Neuronal stem cell (in vitro differentiated cells): ENCODE measurements at regions not wholly inside any gene's neighbourhood (a gene's known extent, or its start where the extent isn't known, plus 50 kb on each side); places are given as distances from the start of the nearest gene placed in this dataset.

Experiments
- DNase-seq: peaks from one replicate; pipeline ENCODE4 v3.0.0-alpha.2; 2013; ENCODE audit warnings: low spot score
- H2AFZ ChIP-seq: one replicate; pipeline ENCODE4 v1.6.1; 2013; ENCODE audit warnings: mild to moderate bottlenecking, low read length, inconsistent platforms
- H2AK5ac ChIP-seq: 2 replicates; pipeline ENCODE4 v1.6.1; 2013; ENCODE audit warnings: low read depth, mild to moderate bottlenecking, inconsistent platforms, low read length, moderate library complexity, mixed read lengths
- H2BK120ac ChIP-seq: 2 replicates; pipeline ENCODE4 v1.6.1; 2013; ENCODE audit warnings: low read depth, mild to moderate bottlenecking, inconsistent platforms, low read length, moderate library complexity, mixed read lengths
- H2BK12ac ChIP-seq: one replicate; pipeline ENCODE4 v1.6.1; 2013; ENCODE audit warnings: low read length, inconsistent platforms
- H2BK15ac ChIP-seq: 2 replicates; pipeline ENCODE4 v1.6.1; 2013; ENCODE audit warnings: mild to moderate bottlenecking, low read length, inconsistent platforms, mixed read lengths
- H2BK5ac ChIP-seq: one replicate; pipeline ENCODE4 v1.6.1; 2013; ENCODE audit warnings: inconsistent platforms, mild to moderate bottlenecking, low read length, moderate library complexity
- H3K14ac ChIP-seq: one replicate; pipeline ENCODE4 v1.6.1; 2013; ENCODE audit warnings: low read length, inconsistent platforms
- H3K18ac ChIP-seq: 2 replicates; pipeline ENCODE4 v1.6.1; 2013; ENCODE audit warnings: low read length, inconsistent platforms
- H3K23ac ChIP-seq: 2 replicates; pipeline ENCODE4 v1.6.1; 2013; ENCODE audit warnings: low read depth, mild to moderate bottlenecking, mixed read lengths, low read length, inconsistent platforms; ENCODE audit not compliant: poor library complexity
- H3K27ac ChIP-seq: replicated peaks from 3 replicates; pipeline ENCODE4 v1.5.1; 2013; ENCODE audit warnings: low read length, inconsistent platforms
- H3K27me3 ChIP-seq, 3 experiments: 2 replicates each; pipeline ENCODE4 v1.6.1; 2013; ENCODE audit warnings: low read length in 3 of 3, mild to moderate bottlenecking in 2 of 3, inconsistent platforms in 1 of 3, low read depth in 1 of 3, mixed read lengths in 1 of 3, moderate library complexity in 1 of 3; ENCODE audit not compliant: control insufficient read depth in 3 of 3, insufficient read depth in 3 of 3
- H3K36me3 ChIP-seq, 2 donors: replicated peaks in 1 of 2; 2 replicates each; pipeline ENCODE4 v1.6.1; 2013; ENCODE audit warnings: low read length in 2 of 2; ENCODE audit not compliant: control insufficient read depth in 2 of 2, insufficient read depth in 2 of 2
- H3K4ac ChIP-seq: 2 replicates; pipeline ENCODE4 v1.6.1; 2013; ENCODE audit warnings: inconsistent platforms, mild to moderate bottlenecking, low read length, moderate library complexity
- H3K4me1 ChIP-seq, 2 donors: 1 replicate in 1 of 2; 2 replicates in 1 of 2; pipeline ENCODE4 v1.6.1; 2013; ENCODE audit warnings: low read length in 2 of 2, low read depth in 1 of 2; ENCODE audit not compliant: control insufficient read depth in 2 of 2, insufficient read depth in 1 of 2
- H3K4me2 ChIP-seq: one replicate; pipeline ENCODE4 v1.6.1; 2013; ENCODE audit warnings: mild to moderate bottlenecking, low read length, inconsistent platforms; ENCODE audit not compliant: insufficient read depth, poor library complexity, severe bottlenecking
- H3K4me3 ChIP-seq, 2 donors: 2 replicates each; pipeline ENCODE4 v1.5.1; 2013; ENCODE audit warnings: low read length in 2 of 2, mild to moderate bottlenecking in 2 of 2, inconsistent platforms in 1 of 2, moderate library complexity in 1 of 2
- H3K79me1 ChIP-seq: one replicate; pipeline ENCODE4 v1.6.1; 2013; ENCODE audit warnings: low read depth, mild to moderate bottlenecking, inconsistent platforms, low read length, moderate library complexity
- H3K9ac ChIP-seq: one replicate; pipeline ENCODE4 v1.6.1; 2013; ENCODE audit warnings: mild to moderate bottlenecking, low read depth, low read length, inconsistent platforms; ENCODE audit not compliant: poor library complexity
- H3K9me3 ChIP-seq, 2 donors: replicated peaks in 1 of 2; 2 replicates each; pipeline versions ENCODE3 to v1.6.1; 2013; ENCODE audit warnings: low read length in 2 of 2, mild to moderate bottlenecking in 2 of 2, inconsistent platforms in 1 of 2, low read depth in 1 of 2, mixed read lengths in 1 of 2, moderate library complexity in 1 of 2; ENCODE audit not compliant: control insufficient read depth in 2 of 2, insufficient read depth in 1 of 2
- H4K8ac ChIP-seq: one replicate; pipeline ENCODE4 v1.6.1; 2013; ENCODE audit warnings: low read depth, mild to moderate bottlenecking, inconsistent platforms, low read length, moderate library complexity
- H4K91ac ChIP-seq: one replicate; pipeline ENCODE4 v1.6.1; 2013; ENCODE audit warnings: low read length, low read depth, mild to moderate bottlenecking, inconsistent platforms; ENCODE audit not compliant: poor library complexity
- WGBS, 2 donors: extraction: QIAGEN DNeasy Blood & Tissue Kit; methylation state at CpG; one replicate each; pipeline ENCODE4 v1.1.7; 2013; ENCODE audit warnings: missing lambda C conversion rate in 2 of 2, mixed read lengths in 1 of 2; ENCODE audit not compliant: insufficient read length in 2 of 2, insufficient replicate concordance in 1 of 2; ENCODE audit errors: extremely low coverage in 2 of 2; 5-methylcytosine and 5-hydroxymethylcytosine counted together

GRCh38 chr4:141858437-141858836 is 222.1 kb downstream of the IL15 start:
- no peak overlapping the region for H3K18ac ChIP-seq
- H4K8ac ChIP-seq = no peak overlapping the region
- H3K9ac ChIP-seq = no peak overlapping the region
- H3K79me1 ChIP-seq = no peaks in the 10 kb centered on the region
- H2BK5ac ChIP-seq = no peak overlapping the region
- peaks cover 0 to 5% of the 10 kb centered on the region in 2 donors for H3K9me3 ChIP-seq
- H3K14ac ChIP-seq = no peak overlapping the region
- no peaks in the 10 kb centered on the region for H3K27me3 ChIP-seq
- H2BK120ac ChIP-seq = no peak overlapping the region
- no CpG with 5 or more reads among the region's 1 CpG for WGBS, 2 donors
- H3K4ac ChIP-seq = no peak overlapping the region
- H2AFZ ChIP-seq = no peak overlapping the region
- no peaks in the 10 kb centered on the region for H3K4me1 ChIP-seq
- no peaks in the 10 kb centered on the region for H3K36me3 ChIP-seq
- no peak overlapping the region for H3K27ac ChIP-seq
- H3K4me2 ChIP-seq = no peak overlapping the region
- no peak overlapping the region for H3K23ac ChIP-seq
- no peak for DNase-seq
- no peak overlapping the region for H4K91ac ChIP-seq
- H3K4me3 ChIP-seq = no peak overlapping the region
- no peak overlapping the region for H2BK12ac ChIP-seq
- H2BK15ac ChIP-seq = no peak overlapping the region
- H2AK5ac ChIP-seq = no peak overlapping the region

- Histone ChIP-seq H2BK120ac (no peak overlapping the region), H3K36me3 (no peaks in the 10 kb centered on the region), H3K4ac (no peak overlapping the region), H4K8ac (no peak overlapping the region), H3K27ac (no peak overlapping the region), H2AFZ (no peak overlapping the region), H3K9ac (no peak overlapping the region), H3K14ac (no peak overlapping the region), H2AK5ac (no peak overlapping the region), H3K23ac (no peak overlapping the region), H2BK12ac (no peak overlapping the region), H2BK5ac (no peak overlapping the region), H3K9me3 (peaks cover 0 to 4% of the 10 kb centered on the region in 2 donors), H3K18ac (no peak overlapping the region), H2BK15ac (no peak overlapping the region), H3K4me2 (no peak overlapping the region), H3K4me1 (no peaks in the 10 kb centered on the region), H3K4me3 (no peak overlapping the region), H3K27me3 (no peaks in the 10 kb centered on the region), H3K79me1 (no peaks in the 10 kb centered on the region), H4K91ac (no peak overlapping the region)
- DNase-seq = no peak
- no CpG with 5 or more reads among the region's 1 CpG for WGBS, 2 donors
Measured at GRCh38 chr4:141860974-141861373, 224.6 kb downstream of the IL15 start.

- peaks cover 0 to 6% of the 10 kb centered on the region in 2 donors for H3K9me3 ChIP-seq
- H3K4ac ChIP-seq = no peak overlapping the region
- H4K91ac ChIP-seq = no peak overlapping the region
- no peak overlapping the region for H3K18ac ChIP-seq
- no peak overlapping the region for H3K23ac ChIP-seq
- H4K8ac ChIP-seq = no peak overlapping the region
- no peak overlapping the region for H2AFZ ChIP-seq
- no peaks in the 10 kb centered on the region for H3K4me1 ChIP-seq
- no peak overlapping the region for H2AK5ac ChIP-seq
- H3K14ac ChIP-seq = no peak overlapping the region
- no peak overlapping the region for H2BK15ac ChIP-seq
- H3K27ac ChIP-seq = no peak overlapping the region
- H3K4me3 ChIP-seq = no peak overlapping the region
- no peak overlapping the region for H2BK12ac ChIP-seq
- no peak overlapping the region for H3K4me2 ChIP-seq
- H3K36me3 ChIP-seq = no peaks in the 10 kb centered on the region
- no peak overlapping the region for H2BK120ac ChIP-seq
- H3K9ac ChIP-seq = no peak overlapping the region
- no peaks in the 10 kb centered on the region for H3K79me1 ChIP-seq
- H2BK5ac ChIP-seq = no peak overlapping the region
- no peak for DNase-seq
- no peaks in the 10 kb centered on the region for H3K27me3 ChIP-seq
- WGBS, 2 donors = no CpG with 5 or more reads among the region's 1 CpG
Measured at GRCh38 chr4:141870152-141870551, 233.8 kb downstream of the IL15 start.

- H3K18ac ChIP-seq = no peak overlapping the region
- H2BK5ac ChIP-seq = no peak overlapping the region
- H3K9ac ChIP-seq = no peak overlapping the region
- H3K4me1 ChIP-seq = no peaks in the 10 kb centered on the region
- H2AFZ ChIP-seq = no peak overlapping the region
- no peak overlapping the region for H3K4me2 ChIP-seq
- H2AK5ac ChIP-seq = no peak overlapping the region
- WGBS, 2 donors = no CpG with 5 or more reads among the region's 4 CpGs
- H3K4ac ChIP-seq = no peak overlapping the region
- H3K23ac ChIP-seq = no peak overlapping the region
- H2BK15ac ChIP-seq = no peak overlapping the region
- H4K8ac ChIP-seq = no peak overlapping the region
- no peak for DNase-seq
- H3K79me1 ChIP-seq = no peaks in the 10 kb centered on the region
- H2BK120ac ChIP-seq = no peak overlapping the region
- H3K27ac ChIP-seq = no peak overlapping the region
- H4K91ac ChIP-seq = no peak overlapping the region
- H3K36me3 ChIP-seq = no peaks in the 10 kb centered on the region
- no peak overlapping the region for H3K4me3 ChIP-seq
- H2BK12ac ChIP-seq = no peak overlapping the region
- H3K9me3 ChIP-seq = peaks cover 0 to 6% of the 10 kb centered on the region in 2 donors
- H3K27me3 ChIP-seq = no peaks in the 10 kb centered on the region
- no peak overlapping the region for H3K14ac ChIP-seq
Measured at GRCh38 chr4:141871086-141871770, 234.8 kb downstream of the IL15 start.
